WTC11 (cell line): ENCODE measurements at regions not wholly inside any gene's neighbourhood (a gene's known extent, or its start where the extent isn't known, plus 50 kb on each side); places are given as distances from the start of the nearest gene placed in this dataset.

ENCODE experiments used
- HMGA2 ChIP-seq: fragments of 250-450 bp; sonication (Bioruptor Pico); IDR thresholded peaks from 2 replicates; pipeline ENCODE4 v1.4.0; 2021; ENCODE audit warnings: mild to moderate bottlenecking, moderate library complexity
- NR2C2 ChIP-seq: sonication (generic); formaldehyde crosslinking; IDR thresholded peaks from 2 replicates; pipeline ENCODE4 v1.8.0; 2022; ENCODE audit warnings: mild to moderate bottlenecking, missing genetic modification reagents
- NR3C1 ChIP-seq: sonication (generic); formaldehyde crosslinking; conservative IDR thresholded peaks from 2 replicates; pipeline ENCODE4 v1.8.1; 2023; ENCODE audit warnings: low read depth, mild to moderate bottlenecking, missing genetic modification reagents
- RELA ChIP-seq: sonication (generic); formaldehyde crosslinking; IDR thresholded peaks from 2 replicates; pipeline ENCODE4 v1.8.1; 2022; ENCODE audit warnings: missing genetic modification reagents, mild to moderate bottlenecking, borderline replicate concordance
- SP1 ChIP-seq: sonication (generic); formaldehyde crosslinking; conservative IDR thresholded peaks from 2 replicates; pipeline ENCODE4 v1.8.1; 2022; ENCODE audit warnings: missing genetic modification reagents
- ZBTB21 ChIP-seq: sonication (generic); formaldehyde crosslinking; IDR thresholded peaks from 2 replicates; pipeline ENCODE4 v1.8.1; 2023; ENCODE audit warnings: mild to moderate bottlenecking, missing genetic modification reagents, borderline replicate concordance
- ZNF232 ChIP-seq: sonication (generic); formaldehyde crosslinking; IDR thresholded peaks from 2 replicates; pipeline ENCODE4 v1.8.0; 2022; ENCODE audit warnings: mild to moderate bottlenecking, missing genetic modification reagents
- TF ChIP-seq, protein P1 (sequence below): sonication (generic); formaldehyde crosslinking; IDR thresholded peaks from 2 replicates; pipeline ENCODE4 v1.8.1; 2023; ENCODE audit warnings: mild to moderate bottlenecking, missing genetic modification reagents, moderate library complexity
- TF ChIP-seq, protein P2 (sequence below): fragments of 250-450 bp; sonication (Bioruptor Pico); IDR thresholded peaks from 2 replicates; pipeline ENCODE4 v1.8.0; 2021; ENCODE audit warnings: mild to moderate bottlenecking
- TF ChIP-seq, protein P3 (sequence below): fragments of 250-450 bp; sonication (Bioruptor Pico); IDR thresholded peaks from 2 replicates; pipeline ENCODE4 v1.9.0; 2021; ENCODE audit warnings: mild to moderate bottlenecking, borderline replicate concordance
- TF ChIP-seq, protein P4 (sequence below): sonication (generic); formaldehyde crosslinking; IDR thresholded peaks from 2 replicates; pipeline ENCODE4 v1.8.1; 2023; ENCODE audit warnings: mild to moderate bottlenecking, missing genetic modification reagents
- TF ChIP-seq, protein P5 (sequence below): sonication (generic); formaldehyde crosslinking; IDR thresholded peaks from 2 replicates; pipeline ENCODE4 v1.8.1; 2022; ENCODE audit warnings: mild to moderate bottlenecking, missing genetic modification reagents, moderate library complexity, borderline replicate concordance
- TF ChIP-seq, protein P6 (sequence below): sonication (generic); formaldehyde crosslinking; IDR thresholded peaks from 2 replicates; pipeline ENCODE4 v1.8.1; 2023; ENCODE audit warnings: mild to moderate bottlenecking, missing genetic modification reagents
- TF ChIP-seq, protein P7 (sequence below): sonication (generic); formaldehyde crosslinking; IDR thresholded peaks from 2 replicates; pipeline ENCODE4 v1.8.0; 2023; ENCODE audit warnings: missing genetic modification reagents, mild to moderate bottlenecking, borderline replicate concordance

DNA sequence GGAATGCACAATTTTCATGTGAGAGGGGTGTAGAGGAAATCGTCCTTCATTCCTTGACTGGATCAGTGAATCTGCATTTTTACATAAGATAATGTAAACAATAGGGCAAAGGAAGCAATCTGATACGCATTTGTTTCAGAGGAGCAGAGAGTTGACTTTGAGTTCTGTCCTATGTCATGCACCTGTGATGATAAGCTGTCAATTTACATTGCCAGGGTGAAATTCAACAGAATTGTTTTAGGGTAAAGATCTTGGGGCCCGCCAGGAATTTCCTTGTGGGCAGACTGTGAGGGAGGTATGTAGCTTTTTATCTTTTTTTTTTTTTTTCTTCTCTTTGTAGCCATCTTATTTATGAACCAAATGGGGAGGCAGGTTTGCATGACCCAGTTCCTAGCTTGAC, 58.3 kb upstream of the LARP1 start (continued):
- TF ChIP-seq NR3C1 (no peak), HMGA2 (no peak), SP1 (CRISPR knock-in tag) (0 out of 2 replicates have a peak, but pooled peaks have one; percentile 21), NR2C2 (CRISPR knock-in tag) (no peak), RELA (CRISPR knock-in tag) (no peak), ZNF232 (CRISPR knock-in tag) (no peak), ZBTB21 (CRISPR knock-in tag) (no peak)
- TF ChIP-seq, protein P1, sequence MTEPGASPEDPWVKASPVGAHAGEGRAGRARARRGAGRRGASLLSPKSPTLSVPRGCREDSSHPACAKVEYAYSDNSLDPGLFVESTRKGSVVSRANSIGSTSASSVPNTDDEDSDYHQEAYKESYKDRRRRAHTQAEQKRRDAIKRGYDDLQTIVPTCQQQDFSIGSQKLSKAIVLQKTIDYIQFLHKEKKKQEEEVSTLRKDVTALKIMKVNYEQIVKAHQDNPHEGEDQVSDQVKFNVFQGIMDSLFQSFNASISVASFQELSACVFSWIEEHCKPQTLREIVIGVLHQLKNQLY (CRISPR knock-in tag) = no peak
- TF ChIP-seq, protein P2, sequence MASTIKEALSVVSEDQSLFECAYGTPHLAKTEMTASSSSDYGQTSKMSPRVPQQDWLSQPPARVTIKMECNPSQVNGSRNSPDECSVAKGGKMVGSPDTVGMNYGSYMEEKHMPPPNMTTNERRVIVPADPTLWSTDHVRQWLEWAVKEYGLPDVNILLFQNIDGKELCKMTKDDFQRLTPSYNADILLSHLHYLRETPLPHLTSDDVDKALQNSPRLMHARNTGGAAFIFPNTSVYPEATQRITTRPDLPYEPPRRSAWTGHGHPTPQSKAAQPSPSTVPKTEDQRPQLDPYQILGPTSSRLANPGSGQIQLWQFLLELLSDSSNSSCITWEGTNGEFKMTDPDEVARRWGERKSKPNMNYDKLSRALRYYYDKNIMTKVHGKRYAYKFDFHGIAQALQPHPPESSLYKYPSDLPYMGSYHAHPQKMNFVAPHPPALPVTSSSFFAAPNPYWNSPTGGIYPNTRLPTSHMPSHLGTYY (CRISPR knock-in tag) = no peak
- TF ChIP-seq, protein P3, sequence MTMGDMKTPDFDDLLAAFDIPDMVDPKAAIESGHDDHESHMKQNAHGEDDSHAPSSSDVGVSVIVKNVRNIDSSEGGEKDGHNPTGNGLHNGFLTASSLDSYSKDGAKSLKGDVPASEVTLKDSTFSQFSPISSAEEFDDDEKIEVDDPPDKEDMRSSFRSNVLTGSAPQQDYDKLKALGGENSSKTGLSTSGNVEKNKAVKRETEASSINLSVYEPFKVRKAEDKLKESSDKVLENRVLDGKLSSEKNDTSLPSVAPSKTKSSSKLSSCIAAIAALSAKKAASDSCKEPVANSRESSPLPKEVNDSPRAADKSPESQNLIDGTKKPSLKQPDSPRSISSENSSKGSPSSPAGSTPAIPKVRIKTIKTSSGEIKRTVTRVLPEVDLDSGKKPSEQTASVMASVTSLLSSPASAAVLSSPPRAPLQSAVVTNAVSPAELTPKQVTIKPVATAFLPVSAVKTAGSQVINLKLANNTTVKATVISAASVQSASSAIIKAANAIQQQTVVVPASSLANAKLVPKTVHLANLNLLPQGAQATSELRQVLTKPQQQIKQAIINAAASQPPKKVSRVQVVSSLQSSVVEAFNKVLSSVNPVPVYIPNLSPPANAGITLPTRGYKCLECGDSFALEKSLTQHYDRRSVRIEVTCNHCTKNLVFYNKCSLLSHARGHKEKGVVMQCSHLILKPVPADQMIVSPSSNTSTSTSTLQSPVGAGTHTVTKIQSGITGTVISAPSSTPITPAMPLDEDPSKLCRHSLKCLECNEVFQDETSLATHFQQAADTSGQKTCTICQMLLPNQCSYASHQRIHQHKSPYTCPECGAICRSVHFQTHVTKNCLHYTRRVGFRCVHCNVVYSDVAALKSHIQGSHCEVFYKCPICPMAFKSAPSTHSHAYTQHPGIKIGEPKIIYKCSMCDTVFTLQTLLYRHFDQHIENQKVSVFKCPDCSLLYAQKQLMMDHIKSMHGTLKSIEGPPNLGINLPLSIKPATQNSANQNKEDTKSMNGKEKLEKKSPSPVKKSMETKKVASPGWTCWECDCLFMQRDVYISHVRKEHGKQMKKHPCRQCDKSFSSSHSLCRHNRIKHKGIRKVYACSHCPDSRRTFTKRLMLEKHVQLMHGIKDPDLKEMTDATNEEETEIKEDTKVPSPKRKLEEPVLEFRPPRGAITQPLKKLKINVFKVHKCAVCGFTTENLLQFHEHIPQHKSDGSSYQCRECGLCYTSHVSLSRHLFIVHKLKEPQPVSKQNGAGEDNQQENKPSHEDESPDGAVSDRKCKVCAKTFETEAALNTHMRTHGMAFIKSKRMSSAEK (CRISPR knock-in tag) = no peak
- TF ChIP-seq, protein P4, sequence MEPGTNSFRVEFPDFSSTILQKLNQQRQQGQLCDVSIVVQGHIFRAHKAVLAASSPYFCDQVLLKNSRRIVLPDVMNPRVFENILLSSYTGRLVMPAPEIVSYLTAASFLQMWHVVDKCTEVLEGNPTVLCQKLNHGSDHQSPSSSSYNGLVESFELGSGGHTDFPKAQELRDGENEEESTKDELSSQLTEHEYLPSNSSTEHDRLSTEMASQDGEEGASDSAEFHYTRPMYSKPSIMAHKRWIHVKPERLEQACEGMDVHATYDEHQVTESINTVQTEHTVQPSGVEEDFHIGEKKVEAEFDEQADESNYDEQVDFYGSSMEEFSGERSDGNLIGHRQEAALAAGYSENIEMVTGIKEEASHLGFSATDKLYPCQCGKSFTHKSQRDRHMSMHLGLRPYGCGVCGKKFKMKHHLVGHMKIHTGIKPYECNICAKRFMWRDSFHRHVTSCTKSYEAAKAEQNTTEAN (CRISPR knock-in tag) = no peak
- TF ChIP-seq, protein P5, sequence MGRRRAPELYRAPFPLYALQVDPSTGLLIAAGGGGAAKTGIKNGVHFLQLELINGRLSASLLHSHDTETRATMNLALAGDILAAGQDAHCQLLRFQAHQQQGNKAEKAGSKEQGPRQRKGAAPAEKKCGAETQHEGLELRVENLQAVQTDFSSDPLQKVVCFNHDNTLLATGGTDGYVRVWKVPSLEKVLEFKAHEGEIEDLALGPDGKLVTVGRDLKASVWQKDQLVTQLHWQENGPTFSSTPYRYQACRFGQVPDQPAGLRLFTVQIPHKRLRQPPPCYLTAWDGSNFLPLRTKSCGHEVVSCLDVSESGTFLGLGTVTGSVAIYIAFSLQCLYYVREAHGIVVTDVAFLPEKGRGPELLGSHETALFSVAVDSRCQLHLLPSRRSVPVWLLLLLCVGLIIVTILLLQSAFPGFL (CRISPR knock-in tag) = no peak
- TF ChIP-seq, protein P6, sequence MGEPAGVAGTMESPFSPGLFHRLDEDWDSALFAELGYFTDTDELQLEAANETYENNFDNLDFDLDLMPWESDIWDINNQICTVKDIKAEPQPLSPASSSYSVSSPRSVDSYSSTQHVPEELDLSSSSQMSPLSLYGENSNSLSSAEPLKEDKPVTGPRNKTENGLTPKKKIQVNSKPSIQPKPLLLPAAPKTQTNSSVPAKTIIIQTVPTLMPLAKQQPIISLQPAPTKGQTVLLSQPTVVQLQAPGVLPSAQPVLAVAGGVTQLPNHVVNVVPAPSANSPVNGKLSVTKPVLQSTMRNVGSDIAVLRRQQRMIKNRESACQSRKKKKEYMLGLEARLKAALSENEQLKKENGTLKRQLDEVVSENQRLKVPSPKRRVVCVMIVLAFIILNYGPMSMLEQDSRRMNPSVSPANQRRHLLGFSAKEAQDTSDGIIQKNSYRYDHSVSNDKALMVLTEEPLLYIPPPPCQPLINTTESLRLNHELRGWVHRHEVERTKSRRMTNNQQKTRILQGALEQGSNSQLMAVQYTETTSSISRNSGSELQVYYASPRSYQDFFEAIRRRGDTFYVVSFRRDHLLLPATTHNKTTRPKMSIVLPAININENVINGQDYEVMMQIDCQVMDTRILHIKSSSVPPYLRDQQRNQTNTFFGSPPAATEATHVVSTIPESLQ (CRISPR knock-in tag) = no peak
- TF ChIP-seq, protein P7, sequence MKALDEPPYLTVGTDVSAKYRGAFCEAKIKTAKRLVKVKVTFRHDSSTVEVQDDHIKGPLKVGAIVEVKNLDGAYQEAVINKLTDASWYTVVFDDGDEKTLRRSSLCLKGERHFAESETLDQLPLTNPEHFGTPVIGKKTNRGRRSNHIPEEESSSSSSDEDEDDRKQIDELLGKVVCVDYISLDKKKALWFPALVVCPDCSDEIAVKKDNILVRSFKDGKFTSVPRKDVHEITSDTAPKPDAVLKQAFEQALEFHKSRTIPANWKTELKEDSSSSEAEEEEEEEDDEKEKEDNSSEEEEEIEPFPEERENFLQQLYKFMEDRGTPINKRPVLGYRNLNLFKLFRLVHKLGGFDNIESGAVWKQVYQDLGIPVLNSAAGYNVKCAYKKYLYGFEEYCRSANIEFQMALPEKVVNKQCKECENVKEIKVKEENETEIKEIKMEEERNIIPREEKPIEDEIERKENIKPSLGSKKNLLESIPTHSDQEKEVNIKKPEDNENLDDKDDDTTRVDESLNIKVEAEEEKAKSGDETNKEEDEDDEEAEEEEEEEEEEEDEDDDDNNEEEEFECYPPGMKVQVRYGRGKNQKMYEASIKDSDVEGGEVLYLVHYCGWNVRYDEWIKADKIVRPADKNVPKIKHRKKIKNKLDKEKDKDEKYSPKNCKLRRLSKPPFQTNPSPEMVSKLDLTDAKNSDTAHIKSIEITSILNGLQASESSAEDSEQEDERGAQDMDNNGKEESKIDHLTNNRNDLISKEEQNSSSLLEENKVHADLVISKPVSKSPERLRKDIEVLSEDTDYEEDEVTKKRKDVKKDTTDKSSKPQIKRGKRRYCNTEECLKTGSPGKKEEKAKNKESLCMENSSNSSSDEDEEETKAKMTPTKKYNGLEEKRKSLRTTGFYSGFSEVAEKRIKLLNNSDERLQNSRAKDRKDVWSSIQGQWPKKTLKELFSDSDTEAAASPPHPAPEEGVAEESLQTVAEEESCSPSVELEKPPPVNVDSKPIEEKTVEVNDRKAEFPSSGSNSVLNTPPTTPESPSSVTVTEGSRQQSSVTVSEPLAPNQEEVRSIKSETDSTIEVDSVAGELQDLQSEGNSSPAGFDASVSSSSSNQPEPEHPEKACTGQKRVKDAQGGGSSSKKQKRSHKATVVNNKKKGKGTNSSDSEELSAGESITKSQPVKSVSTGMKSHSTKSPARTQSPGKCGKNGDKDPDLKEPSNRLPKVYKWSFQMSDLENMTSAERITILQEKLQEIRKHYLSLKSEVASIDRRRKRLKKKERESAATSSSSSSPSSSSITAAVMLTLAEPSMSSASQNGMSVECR (CRISPR knock-in tag) = no peak
